GM19468 (cell line): ENCODE measurements at regions not wholly inside any gene's neighbourhood (a gene's known extent, or its start where the extent isn't known, plus 50 kb on each side); places are given as distances from the start of the nearest gene placed in this dataset.

Experiments
- ATAC-seq: cut with Tn5 transposase; IDR thresholded peaks from one replicate; pipeline ENCODE4 v1.9.1; 2021; ENCODE audit warnings: mild to moderate bottlenecking, moderate library complexity, moderate number of reproducible peaks; ENCODE audit not compliant: unreplicated experiment; ENCODE audit errors: extremely low read depth

GRCh38 chr2:219765231-219765911, 137.9 kb downstream of the SLC4A3 start:
- no peak for ATAC-seq

DNA sequence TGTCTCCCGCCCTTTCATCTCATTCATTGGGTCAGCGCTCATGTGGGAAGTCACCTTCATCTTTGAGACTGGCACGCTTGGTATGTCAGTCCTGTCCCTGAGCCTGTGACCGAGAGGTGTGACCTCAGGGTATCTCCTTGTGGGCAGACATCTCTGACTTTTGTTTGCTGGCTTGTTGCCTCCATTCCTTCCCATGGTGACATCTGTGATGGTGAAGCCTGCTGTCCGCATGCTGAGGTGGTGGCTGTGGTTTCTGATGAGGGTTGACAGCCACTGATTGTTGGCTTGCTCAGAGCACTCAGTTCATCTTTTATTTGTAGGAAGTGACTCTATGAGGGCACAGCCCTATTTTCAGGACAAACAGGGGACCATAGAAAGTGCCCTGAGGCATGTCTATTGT, 139.2 kb downstream of the SLC4A3 start:
- ATAC-seq = no peak

DNA sequence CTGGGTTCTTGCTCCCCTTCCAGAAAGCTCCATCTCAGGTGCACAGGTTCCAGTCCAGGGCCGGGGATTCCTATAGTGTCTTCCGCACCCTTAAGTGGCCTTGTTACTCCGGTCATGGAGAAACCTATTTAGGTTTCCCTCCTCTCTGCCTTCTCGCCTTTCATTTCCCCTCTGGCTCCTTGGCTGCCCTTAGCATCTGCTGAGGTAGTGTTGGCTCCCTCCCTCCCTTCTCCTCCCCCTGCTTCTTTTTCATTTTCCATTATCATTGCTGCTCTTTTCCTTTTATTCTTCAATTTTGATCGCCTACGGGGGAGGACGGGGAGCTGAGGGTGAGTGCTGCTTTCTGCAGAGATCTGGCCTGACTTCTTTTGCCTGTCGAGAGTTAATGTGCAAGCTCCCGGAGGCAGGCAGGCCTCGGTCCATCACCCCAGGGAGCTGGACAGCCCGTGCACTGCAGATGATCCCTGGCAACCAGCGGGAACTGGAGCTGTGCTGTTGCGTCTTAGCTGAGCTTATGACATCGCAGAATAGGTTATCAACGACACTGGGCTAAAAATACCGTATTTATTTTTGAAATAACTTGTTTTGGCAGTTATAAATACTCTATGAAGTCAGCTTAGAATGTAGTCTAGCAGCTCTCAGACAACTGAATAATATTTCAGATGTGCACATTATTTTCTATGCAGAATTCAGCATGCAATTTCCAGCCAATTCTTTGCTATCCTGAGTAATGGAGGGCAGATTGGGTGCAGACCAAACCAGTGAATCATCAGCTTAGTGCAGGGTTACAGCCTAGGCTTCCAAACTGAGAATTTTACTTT, 141.9 kb downstream of the SLC4A3 start:
- ATAC-seq = no peak

DNA sequence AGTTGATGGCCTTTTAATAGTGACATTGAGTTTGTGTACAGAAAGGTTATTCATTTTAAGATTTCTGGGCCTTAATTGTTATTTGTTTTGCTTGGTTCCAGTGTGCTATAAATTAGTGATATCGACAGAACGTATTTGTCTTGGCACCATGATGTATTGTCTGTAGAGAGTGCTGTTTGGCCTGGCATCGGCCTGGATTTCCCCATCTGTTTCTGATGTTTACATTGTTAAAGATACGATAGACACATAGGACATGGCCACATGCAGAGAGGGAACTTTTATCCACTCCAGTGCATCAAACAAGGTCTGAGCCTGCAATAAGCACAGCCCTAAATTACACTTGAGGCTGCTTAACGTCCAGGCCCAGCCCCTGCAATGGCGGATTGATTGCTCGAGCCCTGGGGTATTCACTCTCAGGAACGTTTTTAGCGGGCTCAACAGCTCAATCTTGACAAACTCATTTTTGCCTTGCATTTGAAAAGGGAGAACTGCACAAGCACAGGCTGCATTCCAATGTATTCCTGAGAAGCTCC, 144.7 kb downstream of the SLC4A3 start:
- no peak for ATAC-seq

DNA sequence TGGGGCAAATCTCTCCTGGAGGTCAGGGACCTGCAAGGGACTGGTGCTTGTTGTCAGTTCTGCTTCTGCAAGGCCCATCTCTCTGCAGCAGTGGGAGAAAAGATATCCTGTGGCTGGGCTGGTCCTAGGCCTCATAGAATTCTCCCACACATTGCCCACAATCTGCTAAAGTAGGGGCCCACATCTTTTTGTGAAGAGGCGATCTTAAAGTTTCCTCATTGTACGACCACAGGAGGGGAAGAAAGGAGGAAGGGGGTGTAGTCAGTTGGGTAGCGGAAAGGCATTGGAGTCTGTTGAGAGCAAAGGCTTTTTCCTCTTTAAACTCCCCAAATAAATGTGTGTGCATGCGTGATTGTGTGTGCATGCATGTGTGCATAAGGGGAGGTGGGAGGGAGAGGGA, 145.3 kb downstream of the SLC4A3 start:
- ATAC-seq = no peak

DNA sequence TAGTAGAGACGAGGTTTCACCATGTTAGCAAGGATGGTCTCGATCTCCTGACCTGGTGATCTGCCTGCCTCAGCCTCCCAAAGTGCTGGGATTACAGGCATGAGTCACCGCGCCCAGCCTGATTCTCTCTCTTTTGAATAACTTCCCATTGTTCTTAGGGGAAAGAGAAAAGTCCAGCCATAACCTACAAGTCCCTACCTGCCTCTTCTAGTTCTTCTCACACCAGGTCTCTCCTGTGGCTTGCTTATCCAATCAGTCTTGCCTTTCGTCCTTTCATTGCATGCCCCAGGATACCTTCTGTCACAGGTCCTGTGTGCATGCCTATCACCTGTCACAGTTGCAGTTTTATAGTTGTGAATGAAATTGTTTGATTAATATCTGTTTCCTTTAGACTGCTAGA, 148.1 kb downstream of the SLC4A3 start:
- ATAC-seq = no peak

DNA sequence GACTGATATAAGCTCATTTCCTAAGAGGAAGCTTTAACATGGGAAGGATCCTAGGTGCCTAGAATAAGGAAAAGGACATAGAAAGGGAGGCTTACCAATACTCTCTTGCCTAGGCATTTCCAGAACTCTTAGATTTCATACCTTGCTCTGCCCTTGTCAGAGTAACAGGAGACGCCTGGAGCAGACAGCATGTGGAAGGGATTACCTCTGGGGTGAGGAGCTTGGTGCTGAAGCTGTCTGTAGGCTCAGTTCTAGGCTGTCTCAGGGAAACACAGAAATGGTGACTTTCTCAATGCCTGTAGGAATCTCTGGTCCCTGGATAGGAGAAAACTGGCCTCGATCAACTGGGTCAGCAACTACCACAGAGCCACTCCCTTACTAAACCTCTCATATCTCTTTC, 150.0 kb downstream of the SLC4A3 start:
- ATAC-seq = no peak

GRCh38 chr2:219778189-219778588, 150.8 kb downstream of the SLC4A3 start:
- no peak for ATAC-seq

- no peak for ATAC-seq
Measured at GRCh38 chr2:219782737-219783348, 155.4 kb downstream of the SLC4A3 start.

DNA sequence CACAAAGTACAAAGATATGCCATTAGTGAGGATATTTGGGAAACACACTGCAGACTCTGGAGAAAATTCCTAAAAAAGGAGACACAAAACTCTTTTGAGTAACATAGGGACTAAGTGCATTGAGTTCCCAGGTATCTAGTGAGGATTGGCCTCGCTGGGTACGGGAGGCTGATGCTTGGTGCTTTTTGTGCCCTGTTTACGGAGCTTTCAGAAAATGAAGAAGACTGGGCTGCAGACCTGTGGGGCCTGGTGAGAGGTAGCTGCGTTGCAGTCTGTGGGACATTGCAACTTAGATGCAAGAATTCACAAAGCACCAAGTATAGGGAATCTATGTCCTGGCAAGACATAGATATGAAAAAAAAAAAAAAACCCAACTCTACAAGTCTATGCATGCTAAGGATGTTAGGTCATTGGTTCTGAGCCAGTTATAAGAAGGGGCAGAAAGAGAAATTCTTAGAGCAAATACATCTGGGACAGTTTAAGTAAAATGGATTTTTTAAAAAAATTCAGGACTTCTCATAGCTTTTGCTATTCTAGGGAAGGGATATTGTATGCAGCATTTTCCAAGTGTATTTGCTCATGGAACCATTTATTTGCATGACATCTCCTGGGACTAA, 156.0 kb downstream of the SLC4A3 start:
- no peak for ATAC-seq

DNA sequence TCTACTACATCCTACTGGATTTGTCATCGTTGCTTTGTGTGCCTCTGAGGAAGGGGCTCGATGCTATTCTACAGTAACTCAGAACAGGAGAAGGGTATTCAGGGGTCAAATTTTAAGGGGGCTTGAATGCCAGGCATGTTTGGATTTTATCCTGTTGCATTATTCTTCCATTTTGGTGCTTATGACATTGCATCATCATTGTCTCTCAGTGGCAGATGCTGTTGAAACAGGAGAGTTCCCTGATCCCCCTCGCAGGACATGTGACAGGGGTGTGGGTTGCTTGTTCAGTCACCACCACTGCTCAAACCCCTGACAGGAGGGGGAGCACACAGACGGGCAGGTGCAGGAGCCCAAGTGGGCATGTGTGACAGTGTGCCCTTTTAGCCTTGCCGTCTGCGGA, 156.7 kb downstream of the SLC4A3 start:
- no peak for ATAC-seq

DNA sequence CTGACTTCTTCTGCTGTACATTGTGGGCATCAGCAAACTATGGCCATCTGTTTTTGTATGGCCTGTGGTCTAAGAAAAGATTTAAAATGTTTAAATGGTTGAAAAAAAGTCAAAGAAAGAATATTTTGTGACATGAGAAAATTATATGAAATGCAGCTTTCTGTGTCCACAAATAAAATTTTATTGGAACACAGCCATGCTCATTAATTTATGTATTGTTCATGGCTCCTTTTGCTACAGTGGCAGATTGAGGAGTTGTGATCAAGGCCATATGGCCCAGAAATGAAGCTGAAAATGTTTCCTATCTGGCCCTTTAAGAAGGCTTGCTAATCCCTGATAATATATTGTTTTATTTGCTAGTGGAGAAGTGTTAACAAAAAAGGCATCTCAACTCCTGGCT, 162.0 kb downstream of the SLC4A3 start:
- ATAC-seq = no peak

GRCh38 chr2:219792446-219792845, 165.0 kb downstream of the SLC4A3 start:
- ATAC-seq = no peak

DNA sequence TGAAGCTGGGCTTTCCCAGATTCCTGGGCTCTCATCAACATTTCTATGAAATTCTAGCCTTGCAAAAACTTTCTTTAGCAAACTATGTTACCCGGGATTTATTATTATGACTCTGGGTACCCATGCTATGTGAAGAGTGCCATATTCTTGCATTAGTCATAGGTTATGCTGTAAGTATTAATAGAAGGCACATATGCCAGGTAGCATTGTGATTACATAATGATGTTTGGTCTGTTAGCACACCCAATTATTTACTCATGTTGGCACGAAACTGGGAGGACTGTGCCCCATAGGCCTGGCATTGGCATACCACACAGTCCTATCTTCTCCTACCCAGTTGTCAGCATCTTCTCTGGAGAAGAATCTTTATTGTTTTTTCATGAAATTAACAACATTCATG, 171.0 kb downstream of the SLC4A3 start:
- ATAC-seq = no peak

GRCh38 chr2:219803294-219803693, 175.9 kb downstream of the SLC4A3 start:
- ATAC-seq = no peak

DNA sequence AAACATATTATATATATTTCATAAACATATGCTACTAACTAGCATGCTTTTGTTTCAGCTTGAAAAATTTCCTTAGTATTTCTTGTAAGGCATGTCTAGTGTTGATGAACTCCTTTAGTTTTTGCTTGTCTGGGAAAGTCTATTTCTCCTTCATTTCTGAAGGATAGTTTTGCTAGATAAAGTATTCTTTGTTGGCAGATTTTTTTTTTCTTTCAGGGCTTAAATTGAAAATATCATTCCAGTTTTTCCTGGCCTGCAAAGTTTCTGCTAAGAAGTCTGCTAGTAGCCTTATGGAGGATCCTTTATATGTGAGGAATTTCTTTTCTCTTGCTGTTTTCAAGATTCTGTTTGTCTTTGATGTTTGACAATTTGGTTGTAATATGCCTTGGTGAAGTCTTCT, 183.5 kb downstream of the SLC4A3 start:
- no peak for ATAC-seq

DNA sequence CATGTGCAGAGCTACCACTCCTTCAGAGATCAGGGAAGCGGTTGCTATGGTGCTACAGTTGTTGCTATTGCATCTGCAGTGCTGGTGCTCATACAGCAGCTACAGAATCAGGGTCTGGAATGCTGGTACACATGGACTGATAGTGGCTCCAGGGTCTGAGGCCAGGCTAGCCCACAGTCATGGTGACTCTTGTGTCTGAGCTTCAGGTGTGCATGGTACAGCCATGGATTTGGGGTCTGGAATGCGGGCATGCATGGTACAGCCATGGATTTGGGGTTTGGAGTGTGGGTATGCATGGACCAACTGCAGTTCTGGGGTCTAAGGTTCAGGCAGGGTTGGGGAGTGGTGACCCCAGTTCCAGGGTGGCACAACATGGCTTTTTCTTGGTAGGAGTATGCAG, 185.2 kb downstream of the SLC4A3 start:
- no peak for ATAC-seq

- no peak for ATAC-seq
Measured at GRCh38 chr2:219820767-219821166, 193.3 kb downstream of the SLC4A3 start.

GRCh38 chr2:219823574-219823973, 196.1 kb downstream of the SLC4A3 start:
- no peak for ATAC-seq

DNA sequence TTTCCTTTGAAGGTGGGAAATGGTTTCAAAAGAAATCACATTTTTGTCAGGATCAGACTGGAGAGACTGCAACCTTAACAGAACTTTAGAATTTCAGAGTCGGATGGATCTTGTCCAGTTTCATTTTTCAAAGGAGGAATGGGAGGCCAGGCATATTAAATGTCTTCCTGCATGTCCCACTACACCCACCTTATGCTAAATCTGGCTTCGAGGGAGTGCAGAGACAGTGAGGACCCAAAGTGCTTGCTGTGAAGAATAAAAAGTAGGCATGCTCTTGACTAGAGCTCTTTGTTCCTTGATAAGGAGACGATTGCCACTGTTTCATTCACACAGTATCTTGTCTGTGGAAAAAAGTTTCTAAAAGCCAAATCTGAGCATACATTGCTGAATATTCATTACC, 197.6 kb downstream of the SLC4A3 start:
- ATAC-seq = no peak

DNA sequence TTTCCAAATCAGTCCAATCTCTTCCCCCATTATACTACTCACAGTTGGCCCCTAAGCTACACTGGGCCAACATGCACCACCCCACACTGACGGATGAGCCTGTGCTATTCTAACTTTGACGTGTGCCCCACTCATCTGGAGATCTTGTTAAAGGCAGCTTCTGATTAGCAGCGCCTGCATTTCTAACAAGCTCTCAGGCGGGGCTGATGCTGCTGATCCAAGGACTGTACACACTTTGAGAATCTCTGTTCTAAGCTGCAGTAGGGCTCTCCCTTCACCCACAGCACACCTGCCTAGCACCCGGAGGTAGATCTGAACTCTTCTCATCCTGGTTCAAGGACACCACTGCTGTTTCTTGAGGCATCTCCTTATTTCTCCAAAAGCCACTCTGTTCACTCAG, 200.7 kb downstream of the SLC4A3 start:
- no peak for ATAC-seq
